AG04450 (cell line): ENCODE measurements at regions not wholly inside any gene's neighbourhood (a gene's known extent, or its start where the extent isn't known, plus 50 kb on each side); places are given as distances from the start of the nearest gene placed in this dataset.

Experiments
- CTCF ChIA-PET: fragments of 300-600, 350-600 bp; formaldehyde crosslinking; extraction: SDS; loops from one replicate; lab custom pipeline; 2022; ENCODE audit warnings: antibody characterized with exemption, inconsistent platforms; lab: Charles Lee
- POLR2A ChIA-PET: fragments of 350-600 bp; formaldehyde crosslinking; extraction: SDS; loops from one replicate; lab custom pipeline; 2021; ENCODE audit warnings: antibody characterized with exemption, inconsistent platforms; lab: Yijun Ruan, JAX
- DNase-seq: peaks from one replicate; pipeline ENCODE4 v3.0.0-alpha.2; 2011; ENCODE audit warnings: low read depth, low spot score
- H3K27ac ChIP-seq: one replicate; pipeline ENCODE4 v1.5.1; 2012; ENCODE audit warnings: low read depth, low read length, control low read depth
- H3K27me3 ChIP-seq: one replicate; pipeline ENCODE4 v1.6.0; 2012; ENCODE audit warnings: low read length; ENCODE audit not compliant: control insufficient read depth, insufficient read depth
- H3K4me3 ChIP-seq: 2 replicates; pipeline ENCODE4 v1.5.1; 2011; ENCODE audit warnings: mild to moderate bottlenecking, low read depth, low read length, control low read depth
- H3K9me3 ChIP-seq: 2 replicates; pipeline ENCODE4 v1.5.1; 2012; ENCODE audit warnings: low read length; ENCODE audit not compliant: control insufficient read depth, insufficient read depth
- TF ChIP-seq, protein P1 (sequence below): IDR thresholded peaks from 2 replicates; pipeline ENCODE4 v1.5.1; 2011; ENCODE audit warnings: low read depth, low read length, control low read depth, inconsistent platforms

- ChIA-PET POLR2A (no interaction called here), CTCF (no interaction called here)
- no peak for DNase-seq
Observed at GRCh38 chr4:180197471-180197870, 2045.7 kb upstream of the TENM3 start.

DNA sequence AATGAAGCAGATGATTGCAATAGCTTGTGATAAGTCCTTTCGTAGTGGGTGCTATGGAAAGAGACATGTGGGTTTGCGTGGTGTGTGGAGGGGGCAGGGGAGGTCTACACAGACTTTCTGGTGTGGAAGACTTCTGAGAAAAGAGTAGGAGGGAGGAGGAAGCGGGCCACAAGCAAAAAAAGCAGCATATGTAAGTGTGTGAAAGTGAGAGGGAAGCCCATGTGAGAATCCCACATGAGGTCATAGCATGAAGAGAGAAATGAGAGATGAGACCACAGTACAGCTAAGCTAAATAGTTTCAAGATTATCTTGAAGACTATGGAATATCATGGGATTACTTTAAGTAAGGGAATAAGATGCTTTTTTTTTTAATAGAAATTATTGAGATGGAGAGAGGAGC, 2039.9 kb upstream of the TENM3 start:
- Histone ChIP-seq H3K27ac (no peak overlapping the region), H3K9me3 (no peaks in the 10 kb centered on the region), H3K4me3 (no peak overlapping the region), H3K27me3 (no peaks in the 10 kb centered on the region)
- ChIA-PET POLR2A (no interaction called here), CTCF (no interaction called here)
- no peak for DNase-seq
- TF ChIP-seq, protein P1, sequence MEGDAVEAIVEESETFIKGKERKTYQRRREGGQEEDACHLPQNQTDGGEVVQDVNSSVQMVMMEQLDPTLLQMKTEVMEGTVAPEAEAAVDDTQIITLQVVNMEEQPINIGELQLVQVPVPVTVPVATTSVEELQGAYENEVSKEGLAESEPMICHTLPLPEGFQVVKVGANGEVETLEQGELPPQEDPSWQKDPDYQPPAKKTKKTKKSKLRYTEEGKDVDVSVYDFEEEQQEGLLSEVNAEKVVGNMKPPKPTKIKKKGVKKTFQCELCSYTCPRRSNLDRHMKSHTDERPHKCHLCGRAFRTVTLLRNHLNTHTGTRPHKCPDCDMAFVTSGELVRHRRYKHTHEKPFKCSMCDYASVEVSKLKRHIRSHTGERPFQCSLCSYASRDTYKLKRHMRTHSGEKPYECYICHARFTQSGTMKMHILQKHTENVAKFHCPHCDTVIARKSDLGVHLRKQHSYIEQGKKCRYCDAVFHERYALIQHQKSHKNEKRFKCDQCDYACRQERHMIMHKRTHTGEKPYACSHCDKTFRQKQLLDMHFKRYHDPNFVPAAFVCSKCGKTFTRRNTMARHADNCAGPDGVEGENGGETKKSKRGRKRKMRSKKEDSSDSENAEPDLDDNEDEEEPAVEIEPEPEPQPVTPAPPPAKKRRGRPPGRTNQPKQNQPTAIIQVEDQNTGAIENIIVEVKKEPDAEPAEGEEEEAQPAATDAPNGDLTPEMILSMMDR, result no peak

More at GRCh38 chr4:180197471-180197870, 2045.7 kb upstream of the TENM3 start:
- Histone ChIP-seq H3K27me3 (no peaks in the 10 kb centered on the region), H3K4me3 (no peak overlapping the region), H3K27ac (no peak overlapping the region), H3K9me3 (no peaks in the 10 kb centered on the region)
- TF ChIP-seq, protein P1, result no peak

- no peaks in the 10 kb centered on the region for H3K27me3 ChIP-seq
- CTCF ChIA-PET, result no interaction called here
- TF ChIP-seq, protein P1, result no peak
- no peak for DNase-seq
- no peaks in the 10 kb centered on the region for H3K9me3 ChIP-seq
- H3K4me3 ChIP-seq, result no peak overlapping the region
- H3K27ac ChIP-seq, result no peak overlapping the region
- POLR2A ChIA-PET, result no interaction called here
Observed at GRCh38 chr4:180205276-180205675, 2037.9 kb upstream of the TENM3 start.

GRCh38 chr4:180207921-180208320, 2035.3 kb upstream of the TENM3 start:
- no peak for DNase-seq
- ChIA-PET POLR2A (no interaction called here), CTCF (no interaction called here)
- H3K9me3 ChIP-seq, result no peaks in the 10 kb centered on the region
- no peak overlapping the region for H3K27ac ChIP-seq
- H3K4me3 ChIP-seq, result no peak overlapping the region
- H3K27me3 ChIP-seq, result no peaks in the 10 kb centered on the region
- TF ChIP-seq, protein P1, result no peak

GRCh38 chr4:180217070-180217469, 2026.1 kb upstream of the TENM3 start:
- TF ChIP-seq, protein P1, result no peak
- Histone ChIP-seq H3K27ac (no peak overlapping the region), H3K27me3 (no peaks in the 10 kb centered on the region), H3K9me3 (no peaks in the 10 kb centered on the region), H3K4me3 (no peak overlapping the region)
- ChIA-PET CTCF (no interaction called here), POLR2A (no interaction called here)
- no peak for DNase-seq
